Uterus (tissue), 2 donors: ENCODE measurements at regions not wholly inside any gene's neighbourhood (a gene's known extent, or its start where the extent isn't known, plus 50 kb on each side); places are given as distances from the start of the nearest gene placed in this dataset.

Source experiments
- CTCF ChIP-seq, 4 experiments: fragments of 200-600 bp in 2 of 4; fragments of 450-650 bp in 2 of 4; sonication (generic) in 2 of 4; IDR thresholded peaks; one replicate each; pipeline ENCODE4 v1.5.1; 2016 to 2019; ENCODE audit warnings: antibody characterized with exemption in 4 of 4, mild to moderate bottlenecking in 2 of 4, moderate library complexity in 1 of 4
- POLR2A ChIP-seq, 2 donors: fragments of 450-650 bp; IDR thresholded peaks; one replicate each; pipeline ENCODE4 v1.6.1; 2016; ENCODE audit warnings: antibody characterized with exemption in 2 of 2, mild to moderate bottlenecking in 1 of 2, moderate library complexity in 1 of 2

GRCh38 chr5:162268694-162269481, 201.3 kb downstream of the GABRG2 start:
- TF ChIP-seq POLR2A (IDR thresholded peaks at IDR 0.05) = no peak
- no peak for TF ChIP-seq CTCF (IDR thresholded peaks at IDR 0.05)
